ENCODE measurements at regions not wholly inside any gene's neighbourhood (a gene's known extent, or its start where the extent isn't known, plus 50 kb on each side); places are given as distances from the start of the nearest gene placed in this dataset.

DNA sequence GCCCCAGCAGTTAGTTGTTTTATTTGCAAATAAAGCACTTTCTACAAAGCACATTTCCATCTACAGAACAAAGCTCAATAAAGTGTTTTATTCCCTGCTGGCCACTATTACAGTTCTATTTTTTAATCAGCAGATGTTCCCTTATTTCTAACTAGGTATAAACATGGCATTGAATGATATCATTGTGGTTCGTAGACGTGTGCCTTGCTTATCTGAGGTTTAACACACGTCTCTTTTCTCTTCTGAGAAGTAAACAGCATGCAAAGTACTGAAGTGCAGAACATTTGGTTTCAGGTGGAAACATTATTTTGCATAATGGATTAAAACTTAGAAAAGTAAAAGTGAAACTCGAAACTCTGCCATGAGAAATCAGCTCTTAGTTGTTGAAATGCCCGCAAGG, 1989.3 kb upstream of the WWC1 start:
- DNase-seq (ENCODE audit: low read depth) = no peak
- TF ChIP-seq, protein P1, sequence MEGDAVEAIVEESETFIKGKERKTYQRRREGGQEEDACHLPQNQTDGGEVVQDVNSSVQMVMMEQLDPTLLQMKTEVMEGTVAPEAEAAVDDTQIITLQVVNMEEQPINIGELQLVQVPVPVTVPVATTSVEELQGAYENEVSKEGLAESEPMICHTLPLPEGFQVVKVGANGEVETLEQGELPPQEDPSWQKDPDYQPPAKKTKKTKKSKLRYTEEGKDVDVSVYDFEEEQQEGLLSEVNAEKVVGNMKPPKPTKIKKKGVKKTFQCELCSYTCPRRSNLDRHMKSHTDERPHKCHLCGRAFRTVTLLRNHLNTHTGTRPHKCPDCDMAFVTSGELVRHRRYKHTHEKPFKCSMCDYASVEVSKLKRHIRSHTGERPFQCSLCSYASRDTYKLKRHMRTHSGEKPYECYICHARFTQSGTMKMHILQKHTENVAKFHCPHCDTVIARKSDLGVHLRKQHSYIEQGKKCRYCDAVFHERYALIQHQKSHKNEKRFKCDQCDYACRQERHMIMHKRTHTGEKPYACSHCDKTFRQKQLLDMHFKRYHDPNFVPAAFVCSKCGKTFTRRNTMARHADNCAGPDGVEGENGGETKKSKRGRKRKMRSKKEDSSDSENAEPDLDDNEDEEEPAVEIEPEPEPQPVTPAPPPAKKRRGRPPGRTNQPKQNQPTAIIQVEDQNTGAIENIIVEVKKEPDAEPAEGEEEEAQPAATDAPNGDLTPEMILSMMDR (IDR thresholded peaks at IDR 0.05; ENCODE audit: insufficient read depth, low read length) = no peak
- H3K4me3 ChIP-seq (ENCODE audit: low read depth, low read length) = no peak overlapping the region

DNA sequence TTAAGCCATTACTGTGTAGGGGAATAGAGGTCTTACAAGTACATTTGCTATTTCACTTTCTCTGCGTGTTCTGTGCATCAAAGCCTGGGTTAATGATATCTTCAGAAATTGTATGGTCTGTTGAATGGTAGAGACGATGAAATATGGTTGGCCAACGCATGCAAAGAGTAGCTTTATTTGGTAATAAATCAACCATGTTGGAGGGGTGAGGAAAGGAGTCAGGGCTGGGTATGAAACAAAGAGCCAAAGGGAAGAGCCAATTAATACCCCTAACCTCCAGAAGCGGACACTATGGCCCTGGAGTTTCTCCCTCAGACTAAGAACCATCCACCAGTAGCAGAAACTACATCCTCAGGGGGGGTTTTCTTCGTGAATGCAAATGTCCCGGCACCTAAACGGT, 1974.0 kb upstream of the WWC1 start:
- DNase-seq (ENCODE audit: low read depth) = no peak
- H3K4me3 ChIP-seq (ENCODE audit: low read depth, low read length) = no peak overlapping the region
- TF ChIP-seq, protein P1 (IDR thresholded peaks at IDR 0.05; ENCODE audit: insufficient read depth, low read length) = no peak

DNA sequence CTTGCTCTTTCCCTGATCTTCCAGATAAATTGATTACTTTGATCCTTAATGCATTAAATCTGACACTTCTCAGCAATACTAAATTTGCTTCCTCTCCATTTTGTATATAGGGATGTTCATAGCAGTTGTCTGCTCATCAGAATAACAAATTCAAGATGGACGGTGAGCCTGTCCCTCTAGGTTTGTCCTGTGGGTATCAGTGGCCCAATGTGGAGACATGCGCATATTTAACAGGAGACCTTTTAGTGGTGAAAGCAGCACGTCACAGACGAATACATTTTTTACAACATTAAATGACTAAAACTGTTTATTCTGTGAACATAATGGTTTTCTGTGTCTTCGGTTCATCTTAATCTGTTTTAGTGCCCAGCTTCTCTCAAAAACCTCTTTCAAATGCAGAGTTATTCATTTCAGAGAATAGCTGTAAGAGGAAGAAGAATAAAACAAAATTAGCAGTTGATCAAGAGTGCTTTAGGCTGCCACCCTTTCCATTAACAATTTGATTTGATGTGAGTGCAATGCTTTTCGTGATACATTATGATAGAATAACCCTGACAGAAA, 1970.4 kb upstream of the WWC1 start:
- no peak overlapping the region for H3K4me3 ChIP-seq (ENCODE audit: low read depth, low read length)
- TF ChIP-seq, protein P1 (IDR thresholded peaks at IDR 0.05; ENCODE audit: insufficient read depth, low read length) = no peak
- no peak for DNase-seq (ENCODE audit: low read depth)

DNA sequence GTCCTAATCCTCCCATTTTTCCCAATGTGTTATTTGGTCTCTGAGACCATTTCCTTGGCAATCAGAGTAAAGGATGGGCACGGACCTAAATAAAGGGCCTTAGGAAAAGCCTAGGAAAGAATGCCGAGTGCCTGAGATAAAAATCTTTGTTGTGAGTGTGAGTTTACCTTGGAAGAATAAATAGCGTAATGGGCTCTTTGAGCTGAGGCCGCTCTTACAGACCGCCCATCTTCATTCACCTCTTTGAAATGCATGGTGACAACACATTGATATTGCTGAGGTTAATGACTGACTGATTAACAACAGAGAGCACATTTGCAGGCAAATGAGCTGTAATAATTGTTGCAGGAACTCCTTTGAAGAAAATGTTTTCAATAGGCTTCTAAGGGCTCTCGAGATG, 1967.1 kb upstream of the WWC1 start:
- TF ChIP-seq, protein P1 (IDR thresholded peaks at IDR 0.05; ENCODE audit: insufficient read depth, low read length) = no peak
- no peak overlapping the region for H3K4me3 ChIP-seq (ENCODE audit: low read depth, low read length)
- DNase-seq (ENCODE audit: low read depth) = no peak

DNA sequence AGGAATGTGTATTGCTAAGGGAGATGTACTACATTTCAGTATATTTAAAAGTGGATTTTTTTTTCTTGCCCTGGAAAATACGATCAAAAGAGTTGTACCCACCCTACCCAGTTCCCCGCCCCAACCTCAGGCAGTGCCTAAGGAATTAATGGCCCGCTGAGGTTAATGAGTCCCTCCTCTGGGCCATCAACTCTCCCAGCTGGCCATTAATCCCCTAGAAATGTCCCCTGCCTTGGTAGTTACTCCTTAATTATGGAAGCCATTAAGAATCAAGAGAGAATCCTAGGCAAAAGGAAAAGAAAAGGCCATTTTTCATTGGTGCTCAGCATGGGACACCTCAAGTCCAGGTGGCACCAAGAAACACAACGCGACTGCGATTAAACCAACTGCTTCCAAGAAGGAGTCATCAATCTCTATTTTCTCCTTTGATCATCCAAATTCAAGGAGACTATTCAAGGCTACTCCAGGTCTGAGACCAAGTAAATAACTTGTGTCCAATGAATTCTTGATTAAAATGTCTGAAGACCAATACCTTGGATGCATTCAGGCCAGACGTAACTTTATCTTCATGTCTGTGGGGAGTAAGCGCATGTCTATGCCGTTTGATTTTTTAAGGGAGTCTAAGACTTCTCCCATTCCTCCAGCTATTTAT, 1962.2 kb upstream of the WWC1 start:
- no peak for DNase-seq (ENCODE audit: low read depth)
- TF ChIP-seq, protein P1 (IDR thresholded peaks at IDR 0.05; ENCODE audit: insufficient read depth, low read length) = no peak
- no peak overlapping the region for H3K4me3 ChIP-seq (ENCODE audit: low read depth, low read length)

DNA sequence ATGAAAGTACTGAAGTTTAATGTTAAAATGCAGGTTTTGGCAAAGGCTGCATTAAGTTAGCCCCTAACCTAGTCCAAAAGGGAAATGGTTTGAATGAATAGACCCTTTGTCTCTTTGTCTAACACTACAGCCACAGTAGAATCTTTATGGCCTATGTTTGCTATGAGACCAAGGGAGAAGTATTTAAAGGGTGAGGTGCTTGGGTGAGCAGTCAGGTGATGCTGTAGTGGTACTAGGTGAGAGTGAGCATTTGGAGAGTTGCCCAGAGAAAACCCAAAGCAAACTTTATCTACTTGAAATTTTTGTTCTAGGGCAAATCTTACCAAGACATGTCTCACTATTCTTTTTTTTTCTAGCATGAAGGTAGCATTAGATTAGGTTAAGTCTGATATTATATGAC, 1961.4 kb upstream of the WWC1 start:
- TF ChIP-seq, protein P1 (IDR thresholded peaks at IDR 0.05; ENCODE audit: insufficient read depth, low read length) = no peak
- no peak for DNase-seq (ENCODE audit: low read depth)
- H3K4me3 ChIP-seq (ENCODE audit: low read depth, low read length) = no peak overlapping the region

DNA sequence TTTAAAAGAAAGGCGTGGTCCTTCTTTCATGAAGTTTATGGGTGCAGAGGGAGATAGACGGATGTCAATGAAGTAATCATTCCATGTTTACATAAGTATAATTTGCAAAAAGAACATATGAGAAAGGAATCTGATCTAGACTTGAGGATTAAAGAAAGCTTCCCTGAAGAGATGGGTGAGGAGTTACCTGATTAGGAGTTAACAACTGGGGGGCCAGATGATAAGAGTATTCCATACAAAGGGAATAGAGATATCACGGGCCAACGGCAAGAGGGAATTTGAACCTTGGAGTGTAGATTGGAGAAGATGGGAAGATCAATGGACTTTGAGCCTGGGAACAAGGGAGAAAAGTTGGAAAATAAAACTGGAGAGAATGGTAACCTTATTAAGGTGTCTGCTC, 1959.9 kb upstream of the WWC1 start:
- DNase-seq (ENCODE audit: low read depth) = no peak
- TF ChIP-seq, protein P1 (IDR thresholded peaks at IDR 0.05; ENCODE audit: insufficient read depth, low read length) = no peak
- H3K4me3 ChIP-seq (ENCODE audit: low read depth, low read length) = no peak overlapping the region
